LNCAP (cell line): ENCODE measurements at regions not wholly inside any gene's neighbourhood (a gene's known extent, or its start where the extent isn't known, plus 50 kb on each side); places are given as distances from the start of the nearest gene placed in this dataset.

ENCODE experiments used
- CTCF ChIP-seq: fragments of 450-650 bp; IDR thresholded peaks from 2 replicates; pipeline ENCODE4 v1.5.1; 2017; ENCODE audit warnings: mild to moderate bottlenecking

- no peak for TF ChIP-seq CTCF
These were observed 1054.3 kb downstream of the EPHA7 start for GRCh38 chr6:92364948-92365541.

GRCh38 chr6:92363111-92363510 is 1056.2 kb downstream of the EPHA7 start:
- no peak for TF ChIP-seq CTCF

- no peak for TF ChIP-seq CTCF
These were observed 1057.0 kb downstream of the EPHA7 start for GRCh38 chr6:92362404-92362803.

GRCh38 chr6:92361990-92362389 is 1057.4 kb downstream of the EPHA7 start:
- TF ChIP-seq CTCF: no peak

GRCh38 chr6:92354270-92354829 is 1065.0 kb downstream of the EPHA7 start:
- no peak for TF ChIP-seq CTCF

- no peak for TF ChIP-seq CTCF
These were observed 1067.2 kb downstream of the EPHA7 start for GRCh38 chr6:92352130-92352529.

GRCh38 chr6:92341201-92341600 is 1078.2 kb downstream of the EPHA7 start:
- TF ChIP-seq CTCF: no peak
